Suprapubic skin (tissue), 4 donors: ENCODE measurements at regions not wholly inside any gene's neighbourhood (a gene's known extent, or its start where the extent isn't known, plus 50 kb on each side); places are given as distances from the start of the nearest gene placed in this dataset.

ENCODE experiments used
- CTCF ChIP-seq, 2 donors: fragments of 200-600 bp in 1 of 2; fragments of 450-650 bp in 1 of 2; sonication (generic) in 1 of 2; IDR thresholded peaks; one replicate each; pipeline ENCODE4 v1.5.1; 2016 to 2019; ENCODE audit warnings: antibody characterized with exemption in 2 of 2, mild to moderate bottlenecking in 1 of 2, moderate library complexity in 1 of 2
- POLR2A ChIP-seq, 2 donors: fragments of 450-650 bp; IDR thresholded peaks; one replicate each; pipeline ENCODE4 v1.6.1; 2017; ENCODE audit warnings: antibody characterized with exemption in 2 of 2, mild to moderate bottlenecking in 2 of 2, moderate library complexity in 2 of 2
- POLR2AphosphoS5 ChIP-seq, 3 donors: sonication (generic); formaldehyde crosslinking; IDR thresholded peaks; one replicate each; pipeline ENCODE4 v1.6.1; 2017; ENCODE audit warnings: antibody characterized with exemption in 3 of 3

- TF ChIP-seq POLR2A (IDR thresholded peaks at IDR 0.05) = no peak
- no peak for TF ChIP-seq CTCF (IDR thresholded peaks at IDR 0.05)
- TF ChIP-seq POLR2AphosphoS5 (IDR thresholded peaks at IDR 0.05) = no peak
Observed at GRCh38 chr18:1452821-1453220, 548.1 kb downstream of the ADCYAP1 start.
